Amygdala (tissue), 56 donors: ENCODE measurements at regions not wholly inside any gene's neighbourhood (a gene's known extent, or its start where the extent isn't known, plus 50 kb on each side); places are given as distances from the start of the nearest gene placed in this dataset.
"Not testable (repeated sequence)": the region's sequence is repeated elsewhere in the genome, so short reads cannot be mapped to it uniquely, and the experiment has no call there.

ENCODE experiments used
- DNase-seq, 56 donors: peaks; one replicate each; lab custom pipeline; 2025; lab: John Stamatoyannopoulos, UW

DNA sequence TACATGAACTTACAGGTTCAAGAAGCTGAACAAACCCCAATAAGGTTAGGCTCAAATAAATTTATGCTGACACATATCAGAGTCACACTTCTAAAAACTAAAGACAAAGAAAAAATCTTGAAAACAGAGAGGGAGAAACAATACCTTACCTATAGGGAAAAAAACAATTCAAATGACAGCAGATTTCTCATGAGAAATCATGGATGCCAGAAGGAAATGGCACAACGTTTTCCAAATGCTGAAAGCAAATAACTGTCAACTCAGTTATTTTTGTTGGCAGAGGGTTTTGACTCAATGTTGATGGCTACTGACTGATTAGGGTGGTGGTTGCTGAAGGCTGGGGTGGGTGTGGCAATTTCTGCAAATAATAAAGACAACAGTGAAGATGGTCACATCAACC lies 239.4 kb downstream of the ARHGAP12 start:
- no peak for DNase-seq

DNA sequence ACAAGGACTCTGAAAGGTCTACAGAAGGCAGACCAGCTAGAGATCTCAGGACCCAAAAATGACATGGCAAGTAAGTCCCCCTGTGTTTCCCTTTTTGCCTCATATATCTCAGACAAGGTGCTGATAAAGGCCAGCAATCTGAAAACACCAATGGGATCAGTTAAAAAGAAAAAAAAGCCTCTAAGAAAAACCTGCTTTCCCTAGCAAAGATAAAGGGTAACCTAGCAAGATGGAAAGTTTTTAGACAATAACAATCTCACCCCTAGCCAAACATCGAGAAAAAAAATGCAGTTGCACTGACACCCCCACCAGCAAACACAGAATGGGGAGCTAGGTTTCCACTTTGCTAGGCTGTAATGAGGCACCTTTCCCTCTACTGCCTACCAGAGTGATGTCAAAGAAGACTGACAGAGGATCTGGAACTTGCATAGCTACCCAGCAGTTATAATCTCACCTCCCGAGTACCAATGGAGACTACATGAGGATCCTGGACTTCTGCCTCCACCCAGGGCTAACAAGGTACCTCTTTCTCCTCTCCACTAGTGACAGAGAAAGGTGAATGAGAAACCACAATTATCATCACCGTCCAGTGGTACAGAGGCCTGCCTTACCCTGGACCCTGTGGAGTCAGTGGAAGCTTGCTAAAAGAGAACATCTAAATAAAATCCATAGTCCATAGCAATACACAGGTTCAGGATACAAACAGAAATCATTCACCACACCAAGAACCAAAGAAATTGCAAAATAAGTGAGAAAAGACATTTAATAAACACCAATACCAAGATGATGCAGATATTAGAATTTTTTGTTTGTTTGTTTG lies 240.8 kb downstream of the ARHGAP12 start:
- no peak for DNase-seq

DNA sequence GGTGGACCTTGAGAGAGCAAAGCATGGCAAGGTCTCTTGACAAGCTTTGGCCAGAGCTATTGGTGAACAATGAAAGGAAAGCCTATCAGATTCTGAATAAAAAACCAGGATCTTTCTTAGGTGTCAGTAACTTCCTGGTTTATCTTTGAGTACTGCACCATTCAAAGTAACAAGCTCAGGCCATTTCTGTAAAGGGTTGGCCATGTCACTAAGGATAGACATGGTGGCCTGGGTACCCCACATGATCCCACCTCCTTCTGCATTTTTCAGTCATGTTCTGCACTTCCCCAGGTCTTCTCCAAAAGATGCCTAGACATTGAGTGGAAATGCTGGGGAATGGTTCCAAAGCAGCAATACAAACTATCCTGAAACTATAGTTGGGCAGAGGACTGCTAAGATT lies 242.0 kb downstream of the ARHGAP12 start:
- no peak for DNase-seq

DNA sequence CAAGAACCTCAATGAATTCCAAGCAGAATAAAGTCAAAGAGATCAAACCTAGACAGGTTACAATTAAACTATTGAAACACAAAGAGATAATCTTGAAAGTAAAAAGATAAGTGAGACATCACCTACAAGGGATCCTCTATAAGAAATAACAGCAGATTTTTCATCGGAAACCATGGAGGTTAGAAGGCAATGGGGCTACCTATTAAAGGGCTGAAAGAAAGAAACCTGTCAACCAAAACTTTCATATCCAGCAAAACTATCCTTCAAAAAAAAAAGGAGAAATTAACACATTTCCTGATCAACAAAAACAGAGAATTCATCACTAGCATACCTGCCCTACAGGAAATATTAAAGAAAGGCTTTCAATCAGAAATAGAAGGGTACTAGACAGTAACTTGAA lies 244.9 kb downstream of the ARHGAP12 start:
- DNase-seq = no peak

DNA sequence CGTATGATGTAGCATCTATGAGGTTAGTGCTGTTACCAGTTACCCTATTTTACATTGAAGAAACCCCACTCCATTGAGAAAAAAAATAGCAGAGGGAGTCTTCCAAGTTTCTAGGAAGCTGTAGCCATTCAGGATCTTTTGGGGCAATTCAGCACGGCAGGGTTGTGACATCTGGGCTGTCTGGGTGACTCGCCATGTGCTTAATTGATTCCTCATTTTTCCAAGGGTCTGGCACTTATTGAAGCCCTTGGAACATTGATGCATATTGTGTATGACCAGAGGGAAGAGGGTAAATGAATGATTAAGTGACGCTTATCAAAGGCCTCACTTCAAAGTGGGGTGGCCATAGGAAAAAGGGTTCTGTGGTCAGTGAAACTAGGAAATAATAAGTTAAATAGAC lies 248.7 kb downstream of the ARHGAP12 start:
- DNase-seq = no peak

DNA sequence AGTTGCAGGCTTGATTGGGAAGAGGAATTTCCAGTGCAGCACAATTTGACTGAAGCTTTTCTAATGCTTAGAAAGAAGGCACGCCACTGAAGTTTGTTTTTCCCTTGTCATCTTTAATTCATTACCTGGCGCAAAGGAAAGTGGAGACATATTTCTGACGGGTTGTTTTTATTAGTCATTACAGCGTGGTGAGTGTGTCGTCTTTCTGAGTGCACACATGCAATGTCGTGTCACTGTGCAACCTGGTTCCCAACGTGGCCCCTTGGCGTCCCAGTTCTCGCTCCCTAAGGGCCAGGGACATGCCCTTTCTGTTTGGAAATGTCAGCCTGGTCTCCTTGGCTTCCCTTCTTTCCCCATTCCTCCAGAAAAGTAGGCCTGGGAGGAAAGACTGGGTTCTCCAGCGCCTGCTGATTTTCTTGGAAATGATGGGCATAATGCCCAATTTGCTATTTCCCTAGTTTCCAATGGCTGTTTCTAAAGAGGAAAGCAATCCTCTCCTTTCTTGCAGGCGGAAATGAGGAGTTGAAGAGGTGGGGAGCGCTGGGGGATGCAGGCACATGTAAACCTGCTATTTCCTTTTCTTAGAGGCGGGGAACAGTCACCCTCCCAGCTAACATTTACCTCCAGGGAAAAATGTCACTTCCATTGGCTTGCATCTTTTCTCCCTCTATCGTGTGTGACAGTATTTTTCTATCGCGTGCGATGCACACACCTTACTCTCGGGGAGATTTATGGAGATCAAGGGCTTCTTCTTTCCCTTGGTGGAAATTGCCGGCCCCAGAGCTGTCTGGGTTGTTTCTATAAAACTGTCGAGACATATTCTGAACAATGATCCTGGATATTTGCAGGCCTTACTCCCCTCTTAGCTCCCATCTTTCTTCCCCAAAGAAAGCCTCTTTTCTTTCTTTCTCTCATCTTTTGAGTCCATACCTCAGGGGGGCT lies 249.8 kb downstream of the ARHGAP12 start:
- DNase-seq = no peak

DNA sequence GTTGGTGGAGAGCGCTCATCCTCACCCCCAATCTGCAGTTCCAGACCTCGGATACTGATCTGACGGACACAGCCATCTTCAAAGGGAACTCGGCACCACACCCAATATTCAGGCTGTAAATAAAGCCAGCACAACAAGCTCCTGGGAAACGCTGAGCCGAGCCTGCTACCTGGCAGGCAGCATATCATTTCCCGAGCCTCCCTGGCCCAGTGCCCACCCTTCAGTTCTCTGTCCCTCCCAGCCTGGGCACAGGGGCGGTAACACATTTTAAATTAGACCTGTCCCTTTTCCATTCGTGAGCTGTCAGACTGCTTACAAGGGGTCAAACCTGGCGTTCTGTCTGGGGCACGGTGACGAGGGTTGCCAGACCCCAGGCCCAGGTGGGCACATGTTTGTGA lies 250.5 kb downstream of the ARHGAP12 start:
- DNase-seq = no peak

DNA sequence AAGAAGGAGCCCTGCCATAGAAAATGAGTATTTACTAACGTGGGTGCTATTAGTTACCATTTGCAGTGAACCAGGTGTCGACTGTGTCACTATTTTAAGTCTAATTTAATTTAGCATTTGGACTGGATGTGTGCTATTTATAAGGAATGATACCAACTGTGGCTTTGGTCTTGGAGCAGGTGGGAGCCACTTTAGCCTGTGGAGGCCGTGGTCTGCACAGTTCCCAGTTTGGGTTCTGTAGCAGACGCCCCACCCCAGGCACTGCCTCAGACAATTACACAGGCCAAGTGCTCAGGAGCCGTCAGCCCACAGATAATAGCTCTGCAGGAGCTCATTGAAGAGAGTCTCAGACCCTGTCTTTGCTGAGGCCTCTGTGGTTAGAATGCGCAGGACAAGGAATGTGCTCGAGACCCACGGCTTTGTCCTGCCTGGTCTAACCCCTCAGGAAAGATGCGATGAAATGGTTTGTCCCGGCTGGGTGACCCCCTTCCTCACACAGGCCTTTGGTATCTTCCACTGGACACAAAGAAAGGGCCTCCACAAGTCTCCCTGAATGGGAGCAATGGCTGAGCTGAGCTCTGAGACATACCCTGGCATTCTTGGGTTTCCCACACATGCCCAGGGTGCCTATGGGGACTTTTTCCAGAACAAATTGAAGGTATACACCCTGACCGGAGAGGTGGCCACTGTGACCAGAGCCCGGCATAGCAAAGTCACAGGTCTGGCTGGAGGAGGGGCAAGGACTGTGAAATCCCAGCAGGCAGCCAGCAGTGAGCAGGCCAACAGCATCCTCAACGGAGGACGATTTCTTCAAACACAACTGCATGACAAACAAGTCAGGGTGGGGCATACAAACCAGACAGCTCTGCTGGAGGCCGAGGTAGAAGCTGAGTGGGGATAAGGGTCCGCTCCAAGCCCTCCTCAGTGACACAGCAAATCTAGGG lies 251.2 kb downstream of the ARHGAP12 start:
- no peak for DNase-seq

DNA sequence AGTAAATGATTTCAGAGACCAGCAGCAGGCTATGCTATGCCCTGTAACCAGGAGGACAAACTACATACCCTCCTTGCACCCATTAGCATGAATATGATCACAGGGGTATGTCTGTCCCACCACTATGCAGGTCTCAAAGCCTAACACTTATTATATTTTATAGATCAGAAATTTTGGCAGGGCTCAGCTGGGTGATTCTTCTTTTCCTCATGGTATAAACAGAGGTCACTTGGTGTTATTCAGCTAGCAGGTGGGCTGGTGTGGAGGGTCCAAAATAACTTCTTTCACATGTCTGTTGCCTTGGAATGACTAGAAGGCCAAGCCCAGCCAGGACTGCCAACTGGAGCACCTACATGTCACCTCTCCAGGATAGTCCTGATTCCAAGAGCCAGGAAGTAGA lies 252.9 kb downstream of the ARHGAP12 start:
- DNase-seq = no peak

DNA sequence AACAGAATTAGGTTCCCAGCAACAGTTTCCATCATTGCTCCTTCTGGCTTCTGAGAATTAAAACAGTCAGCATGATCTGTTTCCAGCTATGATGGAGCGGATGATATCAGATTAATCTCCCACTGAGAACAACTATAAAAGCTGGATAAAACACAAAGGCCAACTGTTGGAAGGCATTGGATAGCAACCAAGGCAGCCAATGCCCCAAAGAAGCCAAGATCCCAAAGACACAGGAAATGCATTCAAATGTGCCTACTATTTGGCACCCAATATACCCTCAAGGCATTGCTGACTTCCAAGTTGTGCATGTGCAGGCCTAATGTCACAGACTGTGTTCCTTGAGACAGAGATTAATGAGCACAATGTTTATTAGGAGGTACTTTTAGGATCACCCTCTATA lies 259.3 kb downstream of the ARHGAP12 start:
- DNase-seq = peak in 37 of 56 donors; percentile 3 to 78 (median 32)

DNA sequence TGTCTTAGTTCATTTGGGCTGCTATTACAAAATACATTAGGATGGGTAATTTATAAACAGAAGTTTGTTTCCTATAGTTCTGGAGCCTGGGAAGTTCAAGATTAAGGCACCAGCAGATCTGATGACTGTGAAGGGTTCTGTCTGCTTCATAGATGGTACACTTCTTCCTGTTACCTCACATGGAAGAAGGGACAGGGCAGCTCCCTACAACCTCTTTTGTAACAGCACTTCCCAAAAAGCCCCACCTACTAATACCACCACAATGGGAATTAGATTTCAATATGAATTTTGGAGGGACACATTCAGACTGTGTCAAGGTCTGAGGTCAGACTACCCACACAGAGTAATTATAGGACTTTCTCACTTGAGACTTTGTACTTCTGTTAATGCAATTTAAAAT lies 260.3 kb downstream of the ARHGAP12 start:
- no peak for DNase-seq

DNA sequence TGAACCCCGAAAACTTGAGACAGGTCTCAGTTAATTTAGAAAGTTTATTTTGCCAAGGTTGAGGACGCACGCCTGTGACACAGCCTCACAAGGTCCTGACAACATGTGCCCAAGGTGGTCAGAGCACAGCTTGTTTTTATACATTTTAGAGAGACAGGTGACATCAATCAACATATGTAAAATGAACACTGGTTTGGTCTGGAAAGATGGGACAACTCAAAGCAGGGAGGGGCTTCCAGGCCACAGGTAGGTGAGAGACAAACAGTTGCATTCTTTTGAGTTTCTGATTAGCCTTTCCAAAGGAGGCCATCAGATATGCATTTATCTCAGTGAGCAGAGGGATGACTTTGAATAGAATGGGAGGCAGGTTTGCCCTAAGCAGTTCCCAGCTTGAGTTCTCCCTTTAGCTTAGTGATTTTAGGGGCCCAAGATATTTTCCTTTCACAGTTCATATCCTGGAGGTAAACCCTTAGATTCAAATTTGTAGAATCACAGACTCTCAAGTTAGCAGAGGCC lies 262.8 kb downstream of the ARHGAP12 start:
- not testable (repeated sequence) for DNase-seq

DNA sequence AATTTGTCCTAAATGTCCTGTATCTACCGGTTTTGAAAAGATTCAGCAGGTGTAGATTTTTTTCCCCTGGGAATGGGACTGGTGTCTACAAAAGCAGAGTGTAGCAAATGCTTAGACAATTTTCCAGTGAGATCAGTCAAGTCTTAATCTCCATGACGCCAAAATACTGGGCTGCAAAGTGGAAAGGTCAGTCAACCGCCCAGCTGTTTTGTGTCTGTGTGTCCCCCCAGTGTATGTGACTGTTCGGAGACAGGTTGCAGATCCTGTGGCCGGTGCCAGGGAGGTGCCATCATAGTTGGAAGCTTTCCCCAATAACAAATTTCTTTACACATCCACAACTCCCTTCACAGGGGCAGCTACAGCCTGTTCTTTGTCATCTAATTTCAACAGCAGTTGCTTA lies 263.8 kb downstream of the ARHGAP12 start:
- DNase-seq = no peak

DNA sequence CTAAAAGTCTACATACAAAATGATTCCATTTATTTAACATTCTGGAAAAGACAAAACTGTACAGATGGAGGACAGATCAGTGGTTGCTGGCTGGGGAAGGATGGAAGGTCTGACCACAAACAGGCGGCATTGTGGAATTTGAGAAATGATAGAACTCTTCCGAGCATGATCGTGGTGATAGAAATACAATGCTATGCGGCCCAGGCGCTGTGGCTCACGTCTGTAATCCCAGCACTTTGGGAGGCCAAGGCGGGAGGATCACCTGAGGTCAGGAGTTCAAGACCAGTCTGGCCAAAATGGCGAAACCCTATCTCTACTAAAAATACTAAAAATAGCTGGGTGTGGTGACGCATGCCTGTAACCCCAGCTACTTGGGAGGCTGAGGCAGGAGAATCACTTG lies 264.6 kb downstream of the ARHGAP12 start:
- not testable (repeated sequence) for DNase-seq

DNA sequence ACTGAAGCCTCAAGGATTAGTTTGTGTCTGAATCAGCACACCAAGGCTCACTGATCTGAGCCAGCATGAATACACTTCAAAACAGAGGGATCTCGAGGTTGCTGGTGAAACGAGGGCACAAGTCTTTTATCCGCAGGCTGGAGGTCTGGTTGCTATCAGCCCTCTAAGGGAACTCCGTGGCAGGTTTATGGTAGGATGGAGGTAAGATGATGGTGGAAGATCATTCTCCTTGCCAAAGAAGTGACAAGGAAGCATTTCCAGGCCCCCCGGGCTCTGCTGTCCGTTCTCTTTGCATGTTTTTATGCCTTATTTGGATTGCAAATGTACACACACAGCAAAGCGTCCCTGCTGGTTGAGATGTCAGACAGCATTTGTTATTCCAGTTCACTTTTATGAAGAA lies 268.3 kb downstream of the ARHGAP12 start:
- no peak for DNase-seq

DNA sequence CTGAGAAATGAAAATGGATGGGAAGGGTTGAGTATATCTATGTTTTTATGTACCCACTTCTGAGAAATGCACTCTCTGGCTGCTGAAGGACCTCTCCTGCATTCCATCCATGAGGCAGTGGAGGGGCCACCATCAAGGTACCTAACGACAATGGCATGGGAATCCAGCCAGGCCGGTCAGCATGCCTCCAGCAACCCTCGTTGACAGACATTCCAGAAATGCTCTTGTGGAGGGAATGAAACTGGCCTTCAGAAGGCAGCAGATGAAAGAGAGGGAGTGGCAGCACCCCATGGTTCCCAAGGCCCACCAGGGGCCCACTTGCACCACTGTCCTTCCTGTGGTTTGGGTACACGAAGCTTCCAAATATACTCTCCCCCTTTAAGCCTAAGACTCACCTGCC lies 269.0 kb downstream of the ARHGAP12 start:
- DNase-seq = no peak

DNA sequence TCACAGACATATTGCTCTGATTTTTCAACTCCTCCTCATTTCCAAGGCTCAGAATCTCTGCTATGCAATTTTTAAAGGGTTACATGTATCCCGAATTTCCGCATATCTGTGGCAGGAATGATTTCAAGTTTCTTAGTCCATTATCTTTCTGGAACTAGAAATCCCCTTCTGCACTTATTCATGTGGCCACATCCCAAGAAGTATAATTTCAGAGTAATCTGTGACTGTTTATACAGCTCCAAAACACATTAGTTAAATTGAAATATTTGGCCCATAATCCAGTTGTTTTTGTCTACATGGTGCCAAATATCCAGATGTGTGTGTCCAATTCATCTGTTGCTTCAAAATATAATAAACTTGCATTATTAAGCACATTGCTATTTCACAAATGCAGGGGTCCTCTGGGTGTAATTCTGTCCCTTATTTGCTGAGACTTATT lies 271.2 kb downstream of the ARHGAP12 start:
- DNase-seq = no peak

DNA sequence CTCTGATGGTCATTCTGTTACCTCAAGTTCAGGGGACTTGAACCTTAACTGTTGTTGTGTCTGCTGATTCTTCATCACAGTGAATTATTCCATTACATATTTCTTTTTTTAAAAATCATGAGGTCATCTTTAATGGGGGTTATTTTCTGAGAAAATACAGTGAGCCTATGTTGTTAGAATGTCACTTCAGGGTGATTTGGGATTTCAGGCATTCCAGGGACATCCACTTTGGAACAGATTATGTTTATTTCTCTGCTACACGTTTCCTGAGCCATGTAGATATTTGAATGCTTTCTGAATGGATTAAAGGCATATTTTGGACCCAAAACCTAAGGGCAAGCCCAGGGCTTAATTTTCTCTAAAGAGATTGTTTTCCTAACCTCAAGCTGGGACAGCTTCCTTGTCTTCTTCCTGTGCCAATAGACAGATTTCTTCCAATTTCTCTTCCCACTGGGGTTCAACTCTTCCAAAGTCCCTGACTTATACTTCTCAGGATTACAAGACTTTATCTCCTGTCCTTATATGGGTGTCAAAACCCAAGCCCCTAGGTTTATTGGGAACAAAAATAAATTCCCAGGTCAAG lies 271.7 kb downstream of the ARHGAP12 start:
- no peak for DNase-seq

DNA sequence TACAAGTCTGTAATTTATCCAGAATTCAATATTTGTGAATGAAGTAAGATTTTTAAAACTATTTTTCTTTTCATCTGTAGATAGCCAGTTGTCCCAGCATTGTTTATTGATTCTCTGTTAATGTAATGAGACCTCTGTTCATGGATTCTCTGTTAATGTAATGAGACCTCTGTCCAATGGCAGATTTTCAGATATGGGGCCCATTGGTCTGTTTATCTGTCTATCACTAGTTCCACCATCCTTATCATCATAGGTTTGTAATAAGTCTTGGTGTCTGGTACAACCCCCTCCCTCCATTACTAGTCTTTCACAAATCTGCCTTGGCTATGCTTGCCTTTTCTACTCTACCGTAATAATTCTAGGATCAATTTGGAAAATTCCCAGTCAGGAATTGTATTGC lies 276.6 kb downstream of the ARHGAP12 start:
- no peak for DNase-seq

DNA sequence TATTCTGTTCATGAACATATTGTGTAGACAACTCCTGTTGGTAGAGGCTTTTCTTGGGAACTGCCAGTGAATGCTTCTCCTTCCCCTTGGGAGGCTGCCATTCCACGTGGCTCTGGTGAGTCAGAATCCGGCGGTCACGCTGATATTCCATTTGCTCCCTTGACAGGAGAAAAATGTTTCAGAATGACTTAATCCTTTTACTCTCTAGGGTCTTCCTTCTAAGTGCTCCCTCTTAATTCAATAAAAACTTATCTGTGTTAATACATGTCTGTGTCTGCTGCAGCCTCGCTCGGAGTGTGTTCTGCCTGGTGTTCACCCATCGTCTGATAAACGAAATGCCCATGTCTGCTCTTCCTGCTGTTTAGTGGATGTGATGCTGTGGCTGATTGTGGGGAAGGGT lies 278.6 kb downstream of the ARHGAP12 start:
- peak in 11 of 56 donors; percentile 0 to 21 (median 5) for DNase-seq
